Transverse colon (tissue), 3 donors: ENCODE measurements at regions not wholly inside any gene's neighbourhood (a gene's known extent, or its start where the extent isn't known, plus 50 kb on each side); places are given as distances from the start of the nearest gene placed in this dataset.

Experiments used
- CTCF ChIP-seq, 5 experiments: fragments of 200-600 bp in 3 of 5; fragments of 450-650 bp in 2 of 5; sonication (generic) in 3 of 5; IDR thresholded peaks; 1 replicate in 2 of 5; 2 replicates in 3 of 5; pipeline ENCODE4 v1.5.1; 2016 to 2017; ENCODE audit warnings: antibody characterized with exemption in 5 of 5, inconsistent platforms in 3 of 5, mild to moderate bottlenecking in 2 of 5, moderate library complexity in 1 of 5
- EP300 ChIP-seq: sonication (generic); formaldehyde crosslinking; IDR thresholded peaks from one replicate; pipeline ENCODE4 v1.6.1; 2017; ENCODE audit warnings: antibody characterized with exemption, low read depth
- POLR2A ChIP-seq: fragments of 450-650 bp; IDR thresholded peaks from one replicate; pipeline ENCODE4 v1.6.1; 2016; ENCODE audit warnings: antibody characterized with exemption, mild to moderate bottlenecking, moderate library complexity

- TF ChIP-seq CTCF (IDR thresholded peaks at IDR 0.05): no peak
- no peak for TF ChIP-seq POLR2A
- TF ChIP-seq EP300: no peak
Observed at GRCh38 chr12:14156606-14157005, 175.2 kb upstream of the GRIN2B start.
